ENCODE measurements at regions not wholly inside any gene's neighbourhood (a gene's known extent, or its start where the extent isn't known, plus 50 kb on each side); places are given as distances from the start of the nearest gene placed in this dataset.

DNA sequence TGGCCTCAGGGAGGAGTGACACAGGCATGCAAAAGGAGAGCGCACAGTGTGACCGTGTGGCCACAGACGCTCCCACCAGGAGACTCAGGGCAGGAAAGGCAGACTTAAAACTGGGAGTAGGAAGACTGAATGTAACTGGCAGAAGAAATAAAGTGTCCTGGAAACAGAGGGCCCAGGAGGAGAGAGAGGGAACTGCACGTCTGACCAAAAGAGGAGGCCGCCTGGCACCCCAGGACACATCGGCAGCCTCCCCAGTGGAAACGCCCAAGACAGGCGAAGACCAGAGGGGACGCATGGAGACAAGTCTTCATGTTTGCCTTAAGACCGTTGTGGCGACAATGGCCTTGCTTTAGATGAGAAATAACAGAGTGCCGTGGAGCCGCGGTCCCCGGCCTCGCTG lies 163.6 kb upstream of the ALKAL2 start:
- no peak for TF ChIP-seq POLR2AphosphoS5 (IDR thresholded peaks at IDR 0.05; ENCODE audit: low read depth, low read length)
- no peak for TF ChIP-seq TAF1 (IDR thresholded peaks at IDR 0.05; ENCODE audit: borderline replicate concordance, insufficient read depth, low read length)
- TF ChIP-seq SIN3A (IDR thresholded peaks at IDR 0.05; ENCODE audit: borderline replicate concordance, insufficient read depth, low read length), result no peak

Data from PFSK-1 (cell line).